ENCODE measurements at regions not wholly inside any gene's neighbourhood (a gene's known extent, or its start where the extent isn't known, plus 50 kb on each side); places are given as distances from the start of the nearest gene placed in this dataset.

DNA sequence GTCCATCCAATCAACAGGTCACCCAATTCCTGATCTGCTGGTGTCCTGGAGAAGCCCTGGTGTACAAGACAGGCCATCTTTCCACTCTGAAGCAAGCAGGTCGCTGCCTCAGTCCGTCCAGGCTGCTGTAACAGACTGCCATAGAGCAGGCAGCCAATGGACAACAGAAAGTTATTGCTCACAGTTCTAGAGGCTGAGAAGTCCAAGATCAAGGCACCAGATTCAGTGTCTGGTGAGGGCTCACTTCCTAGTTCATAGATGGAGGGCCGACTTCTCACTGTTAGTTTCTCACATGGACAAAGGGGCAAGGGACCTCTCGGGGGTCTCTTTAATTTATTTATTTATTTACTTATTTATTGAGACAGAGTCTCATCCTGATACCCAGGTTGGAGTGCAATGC lies 74.8 kb downstream of the CD24 start:
- Histone ChIP-seq H3K4me2 (ENCODE audit: low read length) (no peak overlapping the region), H3K27ac (ENCODE audit: low read length) (no peak overlapping the region), H3K9ac (ENCODE audit: low read length) (no peak overlapping the region), H3K9me3 (ENCODE audit: low read length) (peaks cover 6% of the 10 kb centered on the region), H3K79me2 (replicated peaks; ENCODE audit: insufficient read depth, low read length) (no peaks in the 10 kb centered on the region), H3K36me3 (ENCODE audit: insufficient read depth, low read length) (no peaks in the 10 kb centered on the region), H2AFZ (ENCODE audit: low read depth, low read length) (no peak overlapping the region), H3K4me3 (ENCODE audit: low read length) (no peak overlapping the region), H4K20me1 (ENCODE audit: insufficient read depth) (no peaks in the 10 kb centered on the region), H3K9me2 (ENCODE audit: insufficient read depth, low read length) (no peaks in the 10 kb centered on the region), H3K27me3 (ENCODE audit: insufficient read depth, low read depth, low read length) (no peaks in the 10 kb centered on the region), H3F3A (ENCODE audit: insufficient read depth, low read length, poor library complexity, severe bottlenecking) (no peaks in the 10 kb centered on the region)
- TF ChIP-seq EP300 (conservative IDR thresholded peaks at IDR 0.05; ENCODE audit: poor library complexity, severe bottlenecking): no peak
- no peak for TF ChIP-seq SMC3 (conservative IDR thresholded peaks at IDR 0.05; ENCODE audit: poor library complexity)
- no peak for TF ChIP-seq MXI1 (conservative IDR thresholded peaks at IDR 0.05; ENCODE audit: poor library complexity, severe bottlenecking)
- TF ChIP-seq EZH2 (IDR thresholded peaks at IDR 0.05; ENCODE audit: borderline replicate concordance, insufficient read depth, low read length, poor library complexity, severe bottlenecking): no peak
- no peak for TF ChIP-seq POLR2AphosphoS5 (IDR thresholded peaks at IDR 0.05)
- TF ChIP-seq RAD21 (conservative IDR thresholded peaks at IDR 0.05): no peak

DNA sequence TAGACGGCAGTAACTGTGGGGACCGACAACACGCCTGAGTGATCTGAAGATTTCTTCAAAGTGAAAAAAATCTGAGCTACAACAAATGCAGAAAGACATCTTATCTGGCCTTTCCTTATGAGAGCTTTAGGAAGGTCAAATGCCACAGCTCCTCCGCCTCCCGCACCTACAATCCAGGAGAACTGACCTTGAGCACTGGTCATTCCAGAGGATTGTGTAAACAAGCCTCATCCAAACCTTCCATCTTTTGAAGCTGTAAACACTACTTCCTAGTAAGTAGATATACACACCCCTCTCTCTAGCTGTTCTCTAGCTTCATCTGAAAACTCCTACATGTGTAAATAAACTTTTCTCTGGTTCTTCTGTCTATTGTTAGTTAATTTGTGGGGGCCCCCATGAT lies 76.9 kb downstream of the CD24 start:
- no peak overlapping the region for H3K9ac ChIP-seq (ENCODE audit: low read length)
- no peaks in the 10 kb centered on the region for H4K20me1 ChIP-seq (ENCODE audit: insufficient read depth)
- H3K9me3 ChIP-seq (ENCODE audit: low read length): peaks cover 6% of the 10 kb centered on the region
- TF ChIP-seq MXI1 (conservative IDR thresholded peaks at IDR 0.05; ENCODE audit: poor library complexity, severe bottlenecking): no peak
- no peak for TF ChIP-seq SMC3 (conservative IDR thresholded peaks at IDR 0.05; ENCODE audit: poor library complexity)
- TF ChIP-seq, protein P1, sequence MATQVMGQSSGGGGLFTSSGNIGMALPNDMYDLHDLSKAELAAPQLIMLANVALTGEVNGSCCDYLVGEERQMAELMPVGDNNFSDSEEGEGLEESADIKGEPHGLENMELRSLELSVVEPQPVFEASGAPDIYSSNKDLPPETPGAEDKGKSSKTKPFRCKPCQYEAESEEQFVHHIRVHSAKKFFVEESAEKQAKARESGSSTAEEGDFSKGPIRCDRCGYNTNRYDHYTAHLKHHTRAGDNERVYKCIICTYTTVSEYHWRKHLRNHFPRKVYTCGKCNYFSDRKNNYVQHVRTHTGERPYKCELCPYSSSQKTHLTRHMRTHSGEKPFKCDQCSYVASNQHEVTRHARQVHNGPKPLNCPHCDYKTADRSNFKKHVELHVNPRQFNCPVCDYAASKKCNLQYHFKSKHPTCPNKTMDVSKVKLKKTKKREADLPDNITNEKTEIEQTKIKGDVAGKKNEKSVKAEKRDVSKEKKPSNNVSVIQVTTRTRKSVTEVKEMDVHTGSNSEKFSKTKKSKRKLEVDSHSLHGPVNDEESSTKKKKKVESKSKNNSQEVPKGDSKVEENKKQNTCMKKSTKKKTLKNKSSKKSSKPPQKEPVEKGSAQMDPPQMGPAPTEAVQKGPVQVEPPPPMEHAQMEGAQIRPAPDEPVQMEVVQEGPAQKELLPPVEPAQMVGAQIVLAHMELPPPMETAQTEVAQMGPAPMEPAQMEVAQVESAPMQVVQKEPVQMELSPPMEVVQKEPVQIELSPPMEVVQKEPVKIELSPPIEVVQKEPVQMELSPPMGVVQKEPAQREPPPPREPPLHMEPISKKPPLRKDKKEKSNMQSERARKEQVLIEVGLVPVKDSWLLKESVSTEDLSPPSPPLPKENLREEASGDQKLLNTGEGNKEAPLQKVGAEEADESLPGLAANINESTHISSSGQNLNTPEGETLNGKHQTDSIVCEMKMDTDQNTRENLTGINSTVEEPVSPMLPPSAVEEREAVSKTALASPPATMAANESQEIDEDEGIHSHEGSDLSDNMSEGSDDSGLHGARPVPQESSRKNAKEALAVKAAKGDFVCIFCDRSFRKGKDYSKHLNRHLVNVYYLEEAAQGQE (IDR thresholded peaks at IDR 0.05; ENCODE audit: borderline replicate concordance): no peak
- TF ChIP-seq EZH2 (IDR thresholded peaks at IDR 0.05; ENCODE audit: borderline replicate concordance, insufficient read depth, low read length, poor library complexity, severe bottlenecking): no peak
- no peak for TF ChIP-seq TAF1 (IDR thresholded peaks at IDR 0.05; ENCODE audit: low read depth)
- TF ChIP-seq RAD21 (conservative IDR thresholded peaks at IDR 0.05): no peak
- H3K27me3 ChIP-seq (ENCODE audit: insufficient read depth, low read depth, low read length): no peaks in the 10 kb centered on the region
- no peaks in the 10 kb centered on the region for H3K79me2 ChIP-seq (replicated peaks; ENCODE audit: insufficient read depth, low read length)
- H3K4me2 ChIP-seq (ENCODE audit: low read length): no peak overlapping the region
- H3K4me3 ChIP-seq (ENCODE audit: low read length): no peak overlapping the region
- no peak overlapping the region for H2AFZ ChIP-seq (ENCODE audit: low read depth, low read length)
- H3K27ac ChIP-seq (ENCODE audit: low read length): no peak overlapping the region
- no peaks in the 10 kb centered on the region for H3F3A ChIP-seq (ENCODE audit: insufficient read depth, low read length, poor library complexity, severe bottlenecking)
- no peaks in the 10 kb centered on the region for H3K9me2 ChIP-seq (ENCODE audit: insufficient read depth, low read length)
- no peaks in the 10 kb centered on the region for H3K36me3 ChIP-seq (ENCODE audit: insufficient read depth, low read length)

DNA sequence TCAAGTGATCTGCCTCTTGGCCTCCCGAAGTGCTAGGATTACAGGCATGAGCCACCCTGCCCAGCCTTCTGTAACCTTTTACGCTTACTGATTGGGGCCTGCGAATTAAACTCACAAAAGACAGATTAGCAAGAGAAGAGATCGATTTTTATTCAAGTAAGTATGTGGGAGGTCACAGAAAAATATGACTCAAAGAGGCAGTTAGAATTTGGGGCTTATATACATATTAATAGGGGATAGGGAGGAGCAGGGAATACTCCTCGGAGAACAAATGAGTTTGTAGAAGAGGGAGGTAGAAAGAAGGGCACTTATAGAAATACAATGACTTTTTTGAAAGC lies 78.9 kb downstream of the CD24 start:
- H4K20me1 ChIP-seq (ENCODE audit: insufficient read depth): no peaks in the 10 kb centered on the region
- H3K4me2 ChIP-seq (ENCODE audit: low read length): no peak overlapping the region
- TF ChIP-seq EZH2 (IDR thresholded peaks at IDR 0.05; ENCODE audit: borderline replicate concordance, insufficient read depth, low read length, poor library complexity, severe bottlenecking) (no peak), TAF1 (IDR thresholded peaks at IDR 0.05; ENCODE audit: low read depth) (no peak), RAD21 (conservative IDR thresholded peaks at IDR 0.05) (no peak), EP300 (conservative IDR thresholded peaks at IDR 0.05; ENCODE audit: poor library complexity, severe bottlenecking) (no peak), SMC3 (conservative IDR thresholded peaks at IDR 0.05; ENCODE audit: poor library complexity) (no peak), MXI1 (conservative IDR thresholded peaks at IDR 0.05; ENCODE audit: poor library complexity, severe bottlenecking) (no peak), POLR2AphosphoS5 (IDR thresholded peaks at IDR 0.05) (no peak)
- TF ChIP-seq, protein P1 (IDR thresholded peaks at IDR 0.05; ENCODE audit: borderline replicate concordance): no peak
- TF ChIP-seq, protein P2, sequence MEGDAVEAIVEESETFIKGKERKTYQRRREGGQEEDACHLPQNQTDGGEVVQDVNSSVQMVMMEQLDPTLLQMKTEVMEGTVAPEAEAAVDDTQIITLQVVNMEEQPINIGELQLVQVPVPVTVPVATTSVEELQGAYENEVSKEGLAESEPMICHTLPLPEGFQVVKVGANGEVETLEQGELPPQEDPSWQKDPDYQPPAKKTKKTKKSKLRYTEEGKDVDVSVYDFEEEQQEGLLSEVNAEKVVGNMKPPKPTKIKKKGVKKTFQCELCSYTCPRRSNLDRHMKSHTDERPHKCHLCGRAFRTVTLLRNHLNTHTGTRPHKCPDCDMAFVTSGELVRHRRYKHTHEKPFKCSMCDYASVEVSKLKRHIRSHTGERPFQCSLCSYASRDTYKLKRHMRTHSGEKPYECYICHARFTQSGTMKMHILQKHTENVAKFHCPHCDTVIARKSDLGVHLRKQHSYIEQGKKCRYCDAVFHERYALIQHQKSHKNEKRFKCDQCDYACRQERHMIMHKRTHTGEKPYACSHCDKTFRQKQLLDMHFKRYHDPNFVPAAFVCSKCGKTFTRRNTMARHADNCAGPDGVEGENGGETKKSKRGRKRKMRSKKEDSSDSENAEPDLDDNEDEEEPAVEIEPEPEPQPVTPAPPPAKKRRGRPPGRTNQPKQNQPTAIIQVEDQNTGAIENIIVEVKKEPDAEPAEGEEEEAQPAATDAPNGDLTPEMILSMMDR (IDR thresholded peaks at IDR 0.05; ENCODE audit: poor library complexity, severe bottlenecking): no peak
- no peak overlapping the region for H3K4me3 ChIP-seq (ENCODE audit: low read length)
- H3K9ac ChIP-seq (ENCODE audit: low read length): no peak overlapping the region
- H3K27ac ChIP-seq (ENCODE audit: low read length): no peak overlapping the region
- H3K9me3 ChIP-seq (ENCODE audit: low read length): no peaks in the 10 kb centered on the region
- H3K9me2 ChIP-seq (ENCODE audit: insufficient read depth, low read length): no peaks in the 10 kb centered on the region
- H2AFZ ChIP-seq (ENCODE audit: low read depth, low read length): no peak overlapping the region
- no peaks in the 10 kb centered on the region for H3K36me3 ChIP-seq (ENCODE audit: insufficient read depth, low read length)
- no peaks in the 10 kb centered on the region for H3K79me2 ChIP-seq (replicated peaks; ENCODE audit: insufficient read depth, low read length)
- no peaks in the 10 kb centered on the region for H3K27me3 ChIP-seq (ENCODE audit: insufficient read depth, low read depth, low read length)
- no peaks in the 10 kb centered on the region for H3F3A ChIP-seq (ENCODE audit: insufficient read depth, low read length, poor library complexity, severe bottlenecking)

Measured in neural cell (in vitro differentiated cells).